ENCODE measurements at regions not wholly inside any gene's neighbourhood (a gene's known extent, or its start where the extent isn't known, plus 50 kb on each side); places are given as distances from the start of the nearest gene placed in this dataset.

- Mint-ChIP-seq H3K27me3 (peaks cover 42% of the 10 kb centered on the region), H3K9me3 (no peaks in the 10 kb centered on the region), H3K36me3 (ENCODE audit: low read depth) (no peaks in the 10 kb centered on the region), H3K4me1 (ENCODE audit: low read depth) (no peaks in the 10 kb centered on the region), H3K4me3 (no peak overlapping the region), H3K27ac (no peak overlapping the region)
- intact Hi-C loops (cut with DNase I, micrococcal nuclease): no loop called here
- DNase-seq: no peak
- ChIA-PET CTCF (no interaction called here), POLR2A (no interaction called here)
- Histone ChIP-seq H3K4me3 (ENCODE audit: low read length) (no peak overlapping the region), H3K27ac (ENCODE audit: low read depth in 1 of 2, low read length in 2 of 2) (no peak overlapping the region), H3K9me3 (ENCODE audit: control insufficient read depth in 1 of 2, insufficient read depth in 1 of 2, low read length in 2 of 2) (no peaks in the 10 kb centered on the region), H3K27me3 (ENCODE audit: control insufficient read depth in 1 of 2, insufficient read depth in 2 of 2, low read length in 2 of 2) (peaks cover 0 to 10% of the 10 kb centered on the region in 2 experiments), H3K4me1 (ENCODE audit: insufficient read depth, low read length) (no peaks in the 10 kb centered on the region), H3K36me3 (ENCODE audit: insufficient read depth, low read length) (no peaks in the 10 kb centered on the region)
- TF ChIP-seq, protein P1, sequence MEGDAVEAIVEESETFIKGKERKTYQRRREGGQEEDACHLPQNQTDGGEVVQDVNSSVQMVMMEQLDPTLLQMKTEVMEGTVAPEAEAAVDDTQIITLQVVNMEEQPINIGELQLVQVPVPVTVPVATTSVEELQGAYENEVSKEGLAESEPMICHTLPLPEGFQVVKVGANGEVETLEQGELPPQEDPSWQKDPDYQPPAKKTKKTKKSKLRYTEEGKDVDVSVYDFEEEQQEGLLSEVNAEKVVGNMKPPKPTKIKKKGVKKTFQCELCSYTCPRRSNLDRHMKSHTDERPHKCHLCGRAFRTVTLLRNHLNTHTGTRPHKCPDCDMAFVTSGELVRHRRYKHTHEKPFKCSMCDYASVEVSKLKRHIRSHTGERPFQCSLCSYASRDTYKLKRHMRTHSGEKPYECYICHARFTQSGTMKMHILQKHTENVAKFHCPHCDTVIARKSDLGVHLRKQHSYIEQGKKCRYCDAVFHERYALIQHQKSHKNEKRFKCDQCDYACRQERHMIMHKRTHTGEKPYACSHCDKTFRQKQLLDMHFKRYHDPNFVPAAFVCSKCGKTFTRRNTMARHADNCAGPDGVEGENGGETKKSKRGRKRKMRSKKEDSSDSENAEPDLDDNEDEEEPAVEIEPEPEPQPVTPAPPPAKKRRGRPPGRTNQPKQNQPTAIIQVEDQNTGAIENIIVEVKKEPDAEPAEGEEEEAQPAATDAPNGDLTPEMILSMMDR (IDR thresholded peaks at IDR 0.05): no peak
- ATAC-seq (ENCODE audit: poor library complexity): no peak
Observed at GRCh38 chr6:8213995-8214394, 111.6 kb upstream of the EEF1E1 start.

DNA sequence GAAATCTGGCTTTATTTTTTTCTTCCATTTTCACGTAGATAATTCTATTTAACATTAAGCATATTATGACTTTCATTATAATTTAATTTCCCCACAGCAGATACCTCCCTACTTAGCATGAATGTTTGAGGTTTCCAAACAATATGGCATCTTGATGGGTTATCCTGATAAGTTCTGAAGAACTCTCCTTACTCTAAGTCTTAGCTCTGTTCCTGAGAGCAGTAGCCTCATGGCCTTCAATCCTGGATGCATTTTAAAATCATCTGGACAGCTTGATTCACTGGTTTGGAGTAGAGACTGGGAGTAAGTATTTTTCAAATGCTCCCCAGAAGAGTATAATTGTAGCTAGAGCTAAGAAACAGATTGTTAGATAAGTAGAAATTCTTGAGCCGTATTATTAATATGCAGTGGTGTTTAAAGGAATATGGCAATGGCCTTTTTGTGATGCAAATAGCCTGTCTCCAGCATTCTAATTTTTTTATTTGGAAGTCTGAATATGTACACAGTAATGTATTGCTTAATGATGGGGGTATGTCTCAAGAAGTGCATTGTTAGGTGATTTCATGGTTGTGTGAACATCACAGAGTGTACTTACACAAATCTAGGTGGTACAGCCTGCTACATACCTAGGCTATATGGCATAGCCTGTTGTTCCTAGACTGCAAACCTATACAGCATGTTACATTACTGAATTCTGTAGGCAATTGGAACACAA, 110.5 kb upstream of the EEF1E1 start:
- TF ChIP-seq, protein P1 (IDR thresholded peaks at IDR 0.05): no peak
- no peaks in the 10 kb centered on the region for H3K9me3 ChIP-seq (ENCODE audit: control insufficient read depth in 1 of 2, insufficient read depth in 1 of 2, low read length in 2 of 2)
- no peaks in the 10 kb centered on the region for H3K36me3 ChIP-seq (ENCODE audit: insufficient read depth, low read length)
- peaks cover 38% of the 10 kb centered on the region for H3K27me3 Mint-ChIP-seq
- no peak overlapping the region for H3K4me3 Mint-ChIP-seq
- no peak overlapping the region for H3K4me3 ChIP-seq (ENCODE audit: low read length)
- no peaks in the 10 kb centered on the region for H3K4me1 Mint-ChIP-seq (ENCODE audit: low read depth)
- ChIA-PET POLR2A (no interaction called here), CTCF (no interaction called here)
- peaks cover 0 to 6% of the 10 kb centered on the region in 2 experiments for H3K27me3 ChIP-seq (ENCODE audit: control insufficient read depth in 1 of 2, insufficient read depth in 2 of 2, low read length in 2 of 2)
- no peaks in the 10 kb centered on the region for H3K9me3 Mint-ChIP-seq
- no peak overlapping the region for H3K27ac ChIP-seq (ENCODE audit: low read depth in 1 of 2, low read length in 2 of 2)
- intact Hi-C loops (cut with DNase I, micrococcal nuclease): no loop called here
- H3K4me1 ChIP-seq (ENCODE audit: insufficient read depth, low read length): no peaks in the 10 kb centered on the region
- ATAC-seq (ENCODE audit: poor library complexity) (no peak), DNase-seq (no peak)
- no peak overlapping the region for H3K27ac Mint-ChIP-seq
- H3K36me3 Mint-ChIP-seq (ENCODE audit: low read depth): no peaks in the 10 kb centered on the region

GRCh38 chr6:8207869-8208191, 105.5 kb upstream of the EEF1E1 start:
- ATAC-seq (ENCODE audit: poor library complexity) (no peak), DNase-seq (no peak)
- CTCF ChIA-PET: no interaction called here
- Mint-ChIP-seq H3K4me3 (no peak overlapping the region), H3K27me3 (peaks cover 31% of the 10 kb centered on the region), H3K36me3 (ENCODE audit: low read depth) (no peaks in the 10 kb centered on the region), H3K4me1 (ENCODE audit: low read depth) (no peaks in the 10 kb centered on the region), H3K27ac (no peak overlapping the region), H3K9me3 (no peaks in the 10 kb centered on the region)
- no peaks in the 10 kb centered on the region for H3K9me3 ChIP-seq (ENCODE audit: control insufficient read depth in 1 of 2, insufficient read depth in 1 of 2, low read length in 2 of 2)
- POLR2A ChIA-PET: no interaction called here
- H3K27me3 ChIP-seq (ENCODE audit: control insufficient read depth in 1 of 2, insufficient read depth in 2 of 2, low read length in 2 of 2): peaks cover 0 to 5% of the 10 kb centered on the region in 2 experiments
- TF ChIP-seq, protein P1 (IDR thresholded peaks at IDR 0.05): no peak
- no peak overlapping the region for H3K4me3 ChIP-seq (ENCODE audit: low read length)
- intact Hi-C loops (cut with DNase I, micrococcal nuclease): no loop called here
- H3K27ac ChIP-seq (ENCODE audit: low read depth in 1 of 2, low read length in 2 of 2): no peak overlapping the region
- no peaks in the 10 kb centered on the region for H3K36me3 ChIP-seq (ENCODE audit: insufficient read depth, low read length)
- H3K4me1 ChIP-seq (ENCODE audit: insufficient read depth, low read length): no peaks in the 10 kb centered on the region

Data from CD4-positive, alpha-beta T cell (primary cell).